Stimulated activated CD4-positive, alpha-beta T cell treated with anti-CD3 and anti-CD28 coated beads, TNF-alpha, amount 100 ng/mL, for 48 hours (primary cell): ENCODE measurements at regions not wholly inside any gene's neighbourhood (a gene's known extent, or its start where the extent isn't known, plus 50 kb on each side); places are given as distances from the start of the nearest gene placed in this dataset.
"Not testable (repeated sequence)": the region's sequence is repeated elsewhere in the genome, so short reads cannot be mapped to it uniquely, and the experiment has no call there.

Experiments used
- DNase-seq, 3 donors: peaks; one replicate each; pipeline ENCODE4 v3.0.0-alpha.2; 2020; ENCODE audit warnings: low read depth in 3 of 3

GRCh38 chr7:98727146-98727709 is 110.1 kb downstream of the NPTX2 start:
- no peak for DNase-seq

DNA sequence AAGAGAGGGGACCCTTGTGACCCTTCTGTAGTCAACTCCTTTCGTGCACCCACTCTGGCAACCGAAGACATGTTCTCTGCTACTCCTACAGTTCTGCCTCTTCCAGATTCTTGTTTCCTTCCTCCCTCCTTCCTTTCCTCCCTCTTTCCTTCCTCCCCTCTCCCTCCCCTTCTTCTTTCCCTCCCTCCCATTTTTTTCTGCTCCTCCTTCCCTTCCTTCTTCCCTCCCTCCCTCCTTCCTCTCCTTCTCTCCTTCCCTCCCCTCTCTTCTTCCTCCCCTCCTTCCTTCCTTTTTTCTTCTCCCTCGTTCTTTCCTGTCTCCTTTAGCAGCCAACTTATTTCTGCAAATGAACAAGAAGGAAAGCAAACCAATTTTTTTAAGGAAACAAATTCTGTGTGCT is 111.5 kb downstream of the NPTX2 start:
- no peak for DNase-seq

DNA sequence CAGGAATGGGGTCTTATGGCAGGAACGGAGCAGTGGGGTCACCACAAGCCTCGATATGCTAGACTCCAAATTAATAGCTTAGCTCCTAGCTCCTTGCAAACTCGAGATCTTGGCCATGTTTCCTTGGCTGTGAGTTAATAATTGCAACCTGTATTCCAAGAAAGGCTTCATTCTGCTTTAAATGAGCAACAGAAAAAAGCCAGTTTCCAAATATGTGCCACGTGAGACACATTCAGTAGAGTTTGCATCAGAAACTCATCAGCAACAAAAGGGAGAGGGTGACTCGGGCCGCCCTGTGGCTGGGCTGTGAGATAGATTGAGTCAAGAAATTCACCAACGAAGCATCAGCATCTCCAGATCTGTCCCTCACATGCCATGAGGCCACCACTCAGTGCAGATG is 112.0 kb downstream of the NPTX2 start:
- no peak for DNase-seq

GRCh38 chr7:98730326-98730725 is 113.2 kb downstream of the NPTX2 start:
- no peak for DNase-seq

GRCh38 chr7:98731651-98732050 is 114.6 kb downstream of the NPTX2 start:
- no peak for DNase-seq

DNA sequence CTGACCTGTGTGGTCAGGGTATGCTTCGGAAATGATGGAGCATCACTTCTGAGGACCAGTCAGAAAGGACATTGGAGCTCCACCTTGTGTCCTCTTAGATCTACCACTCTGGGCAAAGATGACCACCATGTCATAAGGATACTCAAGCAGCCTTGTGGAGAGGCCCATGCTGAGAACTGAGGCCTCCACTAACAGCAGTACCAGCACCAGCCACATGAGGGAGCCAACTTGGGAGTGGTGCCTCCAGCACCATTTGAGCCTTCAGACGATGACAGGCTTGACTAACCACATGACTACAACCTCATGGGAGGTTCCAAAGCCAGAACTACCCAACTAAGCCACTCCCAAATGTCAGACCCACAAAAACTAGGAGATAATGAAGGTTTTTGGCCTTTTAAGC is 116.0 kb downstream of the NPTX2 start:
- DNase-seq, result peak; percentile 46 to 51 (median 48)

DNA sequence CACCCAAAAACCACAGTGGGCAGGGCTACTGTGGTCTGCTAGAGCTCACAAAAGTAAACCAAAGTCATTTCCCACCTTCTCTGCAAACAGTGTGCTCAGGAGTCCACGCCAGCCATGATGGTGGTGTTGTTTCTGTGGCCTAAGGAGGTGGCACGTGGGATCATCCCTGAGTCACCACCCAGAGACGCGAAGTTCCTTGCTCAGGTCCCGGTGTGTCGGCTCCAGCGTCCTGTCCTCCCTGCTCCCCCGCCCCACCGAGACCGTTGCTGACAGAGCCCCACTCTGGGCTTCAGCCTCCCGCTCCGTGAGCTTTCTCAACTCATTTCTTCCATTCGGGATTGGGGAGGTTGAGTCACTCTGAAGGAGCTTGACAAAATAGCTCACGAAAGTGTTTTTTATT is 118.7 kb downstream of the NPTX2 start:
- DNase-seq, result no peak

DNA sequence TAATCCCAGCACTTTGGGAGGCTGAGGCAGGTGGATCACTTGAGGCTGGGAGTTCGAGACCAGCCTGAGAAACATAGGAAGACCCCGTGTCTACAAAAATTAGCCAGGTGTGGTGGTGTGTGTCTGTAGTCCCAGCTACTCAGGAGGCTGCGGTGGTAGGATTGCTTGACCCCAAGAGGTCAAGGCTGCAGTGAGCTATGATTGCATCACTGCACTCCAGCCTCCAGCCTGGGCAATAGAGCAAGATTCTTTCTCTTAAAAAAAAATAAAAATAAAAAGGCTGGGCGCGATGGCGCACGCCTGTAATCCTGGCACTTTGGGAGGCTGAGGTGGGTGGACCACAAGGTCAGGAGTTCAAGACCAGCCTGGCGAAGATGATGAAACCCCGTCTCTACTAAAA is 119.4 kb downstream of the NPTX2 start:
- not testable (repeated sequence) for DNase-seq

- DNase-seq, result no peak
Observed at GRCh38 chr7:98737176-98737575, 120.1 kb downstream of the NPTX2 start.

- no peak for DNase-seq
Observed at GRCh38 chr7:98740643-98741042, 123.6 kb downstream of the NPTX2 start.

GRCh38 chr7:98745722-98746318 is 124.0 kb downstream of the TMEM130 start:
- DNase-seq, result peak; percentile 34 to 77 (median 55)

GRCh38 chr7:98748090-98748489 is 121.7 kb downstream of the TMEM130 start:
- no peak for DNase-seq

DNA sequence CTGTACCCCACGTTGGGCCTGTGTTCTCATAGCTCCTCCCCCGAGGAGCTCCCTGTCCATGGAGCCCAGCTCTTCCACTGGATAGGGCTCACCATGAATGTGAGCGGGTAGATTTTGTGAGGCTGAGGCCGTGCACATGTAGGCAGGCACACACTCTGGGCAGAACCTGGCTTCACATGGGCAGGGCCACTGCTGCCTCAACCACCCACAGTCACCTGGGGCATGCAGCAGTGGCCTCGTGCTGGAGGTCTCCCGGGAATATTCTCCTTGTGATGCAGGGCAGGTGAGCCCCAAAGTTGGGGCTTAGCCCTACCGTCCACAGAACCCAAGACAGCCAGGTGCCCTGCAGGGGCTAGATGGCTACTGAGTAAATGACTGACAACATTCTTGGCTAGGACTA is 116.6 kb downstream of the TMEM130 start:
- no peak for DNase-seq

DNA sequence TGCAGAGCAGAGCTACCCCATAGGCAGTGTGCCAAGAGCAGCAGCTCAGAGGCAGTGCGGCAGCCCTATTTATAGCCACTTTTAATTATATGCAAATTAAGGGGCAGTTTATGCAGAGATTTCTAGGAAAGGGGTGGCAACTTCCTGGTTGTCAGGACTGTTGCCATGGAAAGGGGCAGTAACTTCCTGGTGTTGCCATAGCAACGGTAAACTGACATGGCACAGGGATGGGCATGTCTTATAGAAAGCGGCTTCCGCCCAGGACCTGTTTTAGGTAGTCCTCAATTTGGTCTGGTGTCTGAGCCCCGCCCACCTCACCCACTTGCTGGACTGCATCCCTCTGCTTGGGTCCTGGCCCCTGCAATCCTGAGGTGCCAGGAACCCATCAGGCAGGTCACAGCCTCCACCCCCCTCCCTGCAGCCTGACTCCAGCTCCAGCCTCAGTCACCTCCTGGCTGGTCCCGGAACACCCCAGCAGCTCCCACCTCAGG is 115.8 kb downstream of the TMEM130 start:
- no peak for DNase-seq

DNA sequence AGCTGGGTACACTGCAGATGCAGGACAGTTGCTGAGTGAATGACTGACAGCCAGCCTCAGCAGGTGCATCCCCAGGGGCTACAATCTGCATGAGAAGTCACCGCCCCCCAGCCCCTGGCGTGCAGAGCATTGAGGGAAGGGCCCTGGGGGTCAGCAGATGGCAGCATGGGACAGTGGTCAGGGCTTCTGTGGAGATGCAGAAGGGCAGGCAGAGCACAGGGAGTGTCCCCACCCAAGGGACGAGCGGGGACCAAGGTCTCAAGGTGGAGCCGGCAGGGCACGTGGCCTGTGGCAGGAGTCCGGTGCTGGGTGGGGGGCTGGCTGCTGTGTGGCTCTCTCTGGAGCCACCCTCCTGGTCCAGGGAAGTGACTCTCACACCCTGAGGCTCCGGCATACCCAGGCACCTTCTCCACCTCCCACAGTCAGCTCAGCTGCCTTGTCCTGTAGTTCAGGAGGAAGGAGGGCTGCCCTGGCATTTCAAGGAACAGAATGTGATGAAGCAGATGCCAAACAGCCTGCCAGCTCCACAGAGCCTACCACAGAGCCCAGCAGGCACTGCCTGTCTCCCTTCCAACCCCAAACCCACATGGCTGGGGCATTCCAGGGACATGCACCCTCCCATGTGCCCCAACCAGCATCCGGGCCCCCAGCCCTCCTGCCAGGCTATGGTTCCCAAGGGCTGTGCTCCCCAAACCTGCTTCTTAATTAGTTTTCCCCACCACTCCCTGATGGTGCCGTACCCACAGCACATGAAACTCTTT is 114.5 kb downstream of the TMEM130 start:
- no peak for DNase-seq

GRCh38 chr7:98758157-98758556 is 111.7 kb downstream of the TMEM130 start:
- no peak for DNase-seq

DNA sequence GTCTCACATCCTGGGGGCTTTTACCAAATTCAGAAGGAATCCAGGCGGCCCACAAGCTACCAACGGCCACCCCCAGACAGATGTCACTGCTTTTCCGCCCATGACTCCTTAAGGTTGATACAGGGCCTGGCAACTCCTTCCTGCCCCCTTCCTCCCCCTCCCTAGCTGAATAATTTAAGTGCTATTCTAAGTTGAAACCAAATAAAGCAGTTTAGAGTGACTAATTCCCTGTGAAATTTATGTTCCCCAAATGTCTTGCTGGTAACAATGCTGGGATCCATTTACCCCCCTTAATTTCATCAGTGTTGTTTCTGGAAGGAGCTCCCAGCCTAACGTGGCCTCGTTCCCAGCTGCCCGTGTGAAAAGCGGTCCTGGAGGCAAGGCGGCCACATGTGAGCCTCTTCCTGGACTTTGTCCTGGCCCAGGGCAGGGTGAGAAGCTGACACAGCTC is 109.6 kb downstream of the TMEM130 start:
- no peak for DNase-seq

DNA sequence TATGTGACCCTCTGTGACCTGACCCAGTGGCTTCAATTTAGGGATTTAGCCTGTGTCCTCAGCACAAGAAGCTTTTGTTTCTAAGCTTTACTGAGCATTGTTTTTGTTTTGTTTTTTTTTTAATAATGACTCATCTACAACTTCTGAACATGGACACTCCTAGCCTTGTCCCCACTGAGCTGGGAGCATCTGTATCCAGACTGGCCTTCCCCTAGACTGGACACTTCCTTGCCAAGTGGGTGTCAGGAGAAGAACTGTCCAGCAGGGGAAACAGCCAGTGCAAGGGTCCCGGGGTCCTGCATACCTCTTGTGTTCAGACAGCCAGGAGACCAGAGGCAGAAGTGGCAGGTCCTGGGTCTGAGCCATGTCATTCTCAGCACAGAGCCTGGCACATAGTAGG is 108.6 kb downstream of the TMEM130 start:
- no peak for DNase-seq

DNA sequence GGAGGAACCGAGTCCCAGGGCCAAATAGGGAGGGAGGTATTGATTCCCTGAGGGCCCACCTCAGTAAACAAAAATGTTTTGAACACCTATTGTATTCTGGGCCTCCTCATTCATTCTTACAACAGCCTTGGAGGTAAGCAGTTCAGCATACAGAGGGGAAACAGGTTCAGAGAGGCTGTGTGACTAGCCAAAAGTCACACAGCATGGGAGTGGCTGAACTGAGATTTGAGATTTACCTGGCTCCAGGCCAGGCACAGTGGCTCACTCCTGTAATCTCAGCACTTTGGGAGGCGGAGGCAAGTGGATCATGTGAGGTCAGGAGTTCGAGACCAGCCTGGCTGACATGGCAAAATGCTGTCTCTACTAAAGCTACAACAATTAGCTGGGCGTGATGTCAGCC is 107.2 kb downstream of the TMEM130 start:
- no peak for DNase-seq

DNA sequence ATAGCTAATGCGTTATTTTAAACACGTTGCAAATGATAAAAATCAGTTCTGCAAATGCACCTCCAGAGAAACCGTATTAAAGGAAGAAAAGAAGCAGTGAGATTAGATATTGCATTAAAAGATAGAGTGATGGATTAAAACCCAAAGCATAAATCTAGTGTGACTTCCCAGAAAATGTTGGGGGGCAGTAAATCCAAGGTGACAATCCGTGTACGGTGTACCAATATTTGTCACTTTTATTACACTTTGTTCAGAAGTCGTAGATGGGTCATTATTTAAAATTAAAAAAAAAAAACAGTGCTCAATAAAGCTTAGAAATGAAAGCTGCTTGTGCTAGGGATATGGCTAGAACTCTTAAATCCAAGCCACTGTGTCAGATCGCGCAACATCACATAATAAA is 106.4 kb downstream of the TMEM130 start:
- DNase-seq, result no peak

- DNase-seq, result no peak
Observed at GRCh38 chr7:98764946-98765345, 104.9 kb downstream of the TMEM130 start.

DNA sequence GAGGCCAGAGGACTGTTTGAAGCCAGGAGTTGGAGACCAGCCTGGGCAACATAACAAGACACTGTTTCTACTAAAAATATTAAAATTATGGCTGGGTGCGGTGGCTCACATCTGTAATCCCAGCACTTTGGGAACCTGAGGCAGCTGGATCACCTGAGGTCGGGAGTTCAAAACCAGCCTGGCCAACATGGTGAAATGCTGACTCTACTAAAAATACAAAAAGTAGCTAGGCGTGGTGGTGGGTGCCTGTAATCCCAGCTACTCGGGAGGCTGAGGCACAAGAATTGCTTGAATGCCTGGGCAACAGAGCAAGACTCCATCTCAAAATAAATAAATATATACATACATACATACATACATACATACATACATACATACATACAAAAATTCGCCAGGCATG is 99.7 kb downstream of the TMEM130 start:
- not testable (repeated sequence) for DNase-seq

- DNase-seq, result no peak
Observed at GRCh38 chr7:98771519-98771918, 98.3 kb downstream of the TMEM130 start.
